GM10248 (cell line): ENCODE measurements at regions not wholly inside any gene's neighbourhood (a gene's known extent, or its start where the extent isn't known, plus 50 kb on each side); places are given as distances from the start of the nearest gene placed in this dataset.

Source experiments
- CTCF ChIA-PET: fragments of 300-600 bp; sonication (Branson Sonifier 250); formaldehyde crosslinking; extraction: SDS; loops from one replicate; lab custom pipeline; 2021; ENCODE audit warnings: antibody characterized with exemption; lab: Yijun Ruan, JAX
- POLR2A ChIA-PET: fragments of 350-650 bp; sonication (Branson Sonifier 250); formaldehyde crosslinking; extraction: SDS; loops from one replicate; lab custom pipeline; 2020; ENCODE audit warnings: antibody characterized with exemption; lab: Yijun Ruan, JAX
- DNase-seq: peaks from one replicate; pipeline ENCODE4 v3.0.0; 2012; ENCODE audit errors: extremely low spot score
- CTCF ChIP-seq: IDR thresholded peaks from 2 replicates; pipeline ENCODE4 v1.5.1; 2012; ENCODE audit warnings: mild to moderate bottlenecking, low read depth; ENCODE audit errors: extremely low read depth, missing control alignments, control extremely low read depth

GRCh38 chr1:222420633-222421032 lies 127.3 kb downstream of the HHIPL2 start:
- ChIA-PET POLR2A (no interaction called here), CTCF (interaction anchor here (1.2 kb wide), 1 partner anchor 34 kb away, joined by 3 read pairs; no protein-coding TSS in a partner anchor)
- TF ChIP-seq CTCF = no peak
- DNase-seq = no peak

GRCh38 chr1:222418654-222419053 lies 129.2 kb downstream of the HHIPL2 start:
- TF ChIP-seq CTCF = no peak
- ChIA-PET POLR2A (no interaction called here), CTCF (no interaction called here)
- no peak for DNase-seq

- CTCF ChIA-PET = no interaction called here
- no peak for DNase-seq
- TF ChIP-seq CTCF = no peak
- POLR2A ChIA-PET = no interaction called here
Measured at GRCh38 chr1:222417264-222417663, 130.6 kb downstream of the HHIPL2 start.

- no peak for TF ChIP-seq CTCF
- POLR2A ChIA-PET = no interaction called here
- CTCF ChIA-PET = no interaction called here
- DNase-seq = no peak
Measured at GRCh38 chr1:222416001-222416791, 131.7 kb downstream of the HHIPL2 start.

- no peak for DNase-seq
- ChIA-PET CTCF (no interaction called here), POLR2A (no interaction called here)
- TF ChIP-seq CTCF = no peak
Measured at GRCh38 chr1:222415441-222415840, 132.5 kb downstream of the HHIPL2 start.

GRCh38 chr1:222413991-222414549 lies 133.8 kb downstream of the HHIPL2 start:
- ChIA-PET POLR2A (no interaction called here), CTCF (interaction anchor here (1.3 kb wide), 1 partner anchor 14 kb away, joined by 4 read pairs; no protein-coding TSS in a partner anchor)
- DNase-seq = no peak
- no peak for TF ChIP-seq CTCF
